SK-N-SH (cell line): ENCODE measurements at regions not wholly inside any gene's neighbourhood (a gene's known extent, or its start where the extent isn't known, plus 50 kb on each side); places are given as distances from the start of the nearest gene placed in this dataset.

Source experiments
- CTCF ChIA-PET: fragments of 300-600, 350-600 bp; formaldehyde crosslinking; extraction: SDS; loops from one replicate; lab custom pipeline; 2021; lab: Yijun Ruan, JAX
- POLR2A ChIA-PET: fragments of 350-600 bp; sonication (Branson Sonifier 250); formaldehyde crosslinking; extraction: SDS; loops from one replicate; lab custom pipeline; 2020; ENCODE audit warnings: antibody characterized with exemption, inconsistent platforms; lab: Yijun Ruan, JAX
- DNase-seq: peaks from one replicate; pipeline ENCODE4 v3.0.0; 2012
- H2AFZ ChIP-seq: fragments of 200-600 bp; sonication (generic); 2 replicates; pipeline ENCODE4 v1.8.1; 2016; ENCODE audit warnings: antibody characterized with exemption, mild to moderate bottlenecking, low read depth
- H3F3A ChIP-seq: fragments of 200-600 bp; sonication (generic); replicated peaks from 2 replicates; pipeline ENCODE3; 2016; ENCODE audit warnings: antibody characterized with exemption, mild to moderate bottlenecking; ENCODE audit not compliant: insufficient read depth
- H3K27ac ChIP-seq, 2 experiments: fragments of 200-500 bp in 1 of 2; fragments of 200-600 bp in 1 of 2; sonication (Bioruptor generic) in 1 of 2; sonication (generic), shearing (Covaris generic) in 1 of 2; 2 replicates each; pipeline versions ENCODE4 v1.5.1 to v1.6.1; 2014 to 2016; ENCODE audit warnings: low read depth in 2 of 2, inconsistent platforms in 1 of 2, low read length in 1 of 2, mild to moderate bottlenecking in 1 of 2, mixed read lengths in 1 of 2
- H3K27me3 ChIP-seq: fragments of 200-600 bp; sonication (generic), shearing (Covaris generic); 2 replicates; pipeline ENCODE4 v1.6.1; 2016; ENCODE audit warnings: mixed run types; ENCODE audit not compliant: insufficient read depth
- H3K36me3 ChIP-seq, 2 experiments: fragments of 200-500 bp in 1 of 2; fragments of 200-600 bp in 1 of 2; sonication (Bioruptor generic) in 1 of 2; sonication (generic) in 1 of 2; replicated peaks in 1 of 2; 2 replicates each; pipeline versions ENCODE3 to v1.5.1; 2014 to 2016; ENCODE audit warnings: low read length in 1 of 2, mild to moderate bottlenecking in 1 of 2; ENCODE audit not compliant: insufficient read depth in 2 of 2, control insufficient read depth in 1 of 2
- H3K4me1 ChIP-seq, 2 experiments: fragments of 200-500 bp in 1 of 2; fragments of 200-600 bp in 1 of 2; sonication (Bioruptor generic) in 1 of 2; sonication (generic), shearing (Covaris generic) in 1 of 2; 2 replicates each; pipeline versions ENCODE4 v1.5.1 to v1.6.1; 2014 to 2016; ENCODE audit warnings: low read depth in 1 of 2, low read length in 1 of 2, mixed run types in 1 of 2; ENCODE audit not compliant: insufficient read depth in 2 of 2, control insufficient read depth in 1 of 2
- H3K4me2 ChIP-seq: fragments of 200-600 bp; sonication (generic), shearing (Covaris generic); 2 replicates; pipeline ENCODE4 v1.6.1; 2017; ENCODE audit warnings: mixed run types
- H3K4me3 ChIP-seq, 2 experiments: fragments of 200-500 bp in 1 of 2; fragments of 200-600 bp in 1 of 2; sonication (Bioruptor generic) in 1 of 2; sonication (generic), shearing (Covaris generic) in 1 of 2; 2 replicates each; pipeline versions ENCODE4 v1.5.1 to v1.8.1; 2014 to 2016; ENCODE audit warnings: low read depth in 2 of 2, inconsistent platforms in 1 of 2, low read length in 1 of 2, mild to moderate bottlenecking in 1 of 2, mixed read lengths in 1 of 2, moderate library complexity in 1 of 2
- H3K79me2 ChIP-seq: fragments of 200-600 bp; sonication (generic); 2 replicates; pipeline ENCODE4 v1.8.1; 2017; ENCODE audit warnings: mild to moderate bottlenecking; ENCODE audit not compliant: insufficient read depth
- H3K9ac ChIP-seq: fragments of 200-600 bp; sonication (generic); 2 replicates; pipeline ENCODE4 v1.6.1; 2017; ENCODE audit warnings: mixed run types
- H3K9me2 ChIP-seq: fragments of 200-600 bp; sonication (generic); 2 replicates; pipeline ENCODE4 v1.6.1; 2017; ENCODE audit warnings: mixed run types
- H3K9me3 ChIP-seq: fragments of 200-600 bp; sonication (generic); 2 replicates; pipeline ENCODE4 v1.6.1; 2017; ENCODE audit warnings: mixed run types, mild to moderate bottlenecking, moderate library complexity
- H4K20me1 ChIP-seq: fragments of 200-600 bp; sonication (generic); 2 replicates; pipeline ENCODE4 v1.6.1; 2017; ENCODE audit warnings: mild to moderate bottlenecking, mixed run types; ENCODE audit not compliant: insufficient read depth
- CHD2 ChIP-seq: fragments of 150-350 bp; IDR thresholded peaks from 2 replicates; pipeline ENCODE4 v1.6.1; 2018; ENCODE audit warnings: low read length; ENCODE audit not compliant: partially characterized antibody
- ELF1 ChIP-seq: IDR thresholded peaks from 2 replicates; pipeline ENCODE4 v1.4.0; 2012
- EP300 ChIP-seq, 2 experiments: IDR thresholded peaks; 2 replicates each; pipeline versions ENCODE4 v1.4.0 to v1.6.1; 2012; ENCODE audit warnings: borderline replicate concordance in 1 of 2, low read depth in 1 of 2, low read length in 1 of 2
- EZH2phosphoT487 ChIP-seq: fragments of 200-600 bp; sonication (generic); IDR thresholded peaks from 2 replicates; pipeline ENCODE4 v1.6.1; 2017; ENCODE audit warnings: low read depth, mixed run types, mild to moderate bottlenecking, antibody characterized with exemption, moderate library complexity, borderline replicate concordance
- FOSL2 ChIP-seq: IDR thresholded peaks from 2 replicates; pipeline ENCODE4 v1.4.0; 2012; ENCODE audit warnings: low read depth, mild to moderate bottlenecking, moderate library complexity, borderline replicate concordance
- FOXJ3 ChIP-seq: sonication (generic); formaldehyde crosslinking; IDR thresholded peaks from 2 replicates; pipeline ENCODE4 v1.5.1; 2020; ENCODE audit warnings: mild to moderate bottlenecking, missing genetic modification reagents
- FOXM1 ChIP-seq: IDR thresholded peaks from 2 replicates; pipeline ENCODE4 v1.4.0; 2012; ENCODE audit warnings: low read depth, mild to moderate bottlenecking
- GABPA ChIP-seq: IDR thresholded peaks from 2 replicates; pipeline ENCODE4 v1.4.0; 2012; ENCODE audit warnings: low read depth, mild to moderate bottlenecking
- GATA2 ChIP-seq: sonication (generic); formaldehyde crosslinking; IDR thresholded peaks from 2 replicates; pipeline ENCODE4 v1.5.0; 2020; ENCODE audit warnings: mild to moderate bottlenecking, missing genetic modification reagents
- JUND ChIP-seq: IDR thresholded peaks from 2 replicates; pipeline ENCODE4 v1.4.0; 2012
- MAX ChIP-seq: IDR thresholded peaks from 2 replicates; pipeline ENCODE4 v1.4.0; 2012; ENCODE audit warnings: low read depth
- MXI1 ChIP-seq: IDR thresholded peaks from 2 replicates; pipeline ENCODE4 v1.6.1; 2012; ENCODE audit warnings: mild to moderate bottlenecking, low read depth, low read length, improper control_type of control experiment
- NFIC ChIP-seq: IDR thresholded peaks from 2 replicates; pipeline ENCODE4 v1.4.0; 2012; ENCODE audit warnings: borderline replicate concordance
- NRF1 ChIP-seq: IDR thresholded peaks from 2 replicates; pipeline ENCODE4 v1.6.1; 2012; ENCODE audit warnings: low read depth, mild to moderate bottlenecking, low read length
- PBX3 ChIP-seq: IDR thresholded peaks from 2 replicates; pipeline ENCODE4; 2012
- POLR2AphosphoS5 ChIP-seq: IDR thresholded peaks from 2 replicates; pipeline ENCODE4 v1.6.1; 2012; ENCODE audit warnings: low read depth, low read length
- RAD21 ChIP-seq: IDR thresholded peaks from 2 replicates; pipeline ENCODE4 v1.6.1; 2012; ENCODE audit warnings: mild to moderate bottlenecking, low read length
- RCOR1 ChIP-seq: fragments of 150-350 bp; IDR thresholded peaks from 2 replicates; pipeline ENCODE4 v1.6.1; 2017; ENCODE audit warnings: antibody characterized with exemption, low read length
- RXRA ChIP-seq: IDR thresholded peaks from 2 replicates; pipeline ENCODE4 v1.4.0; 2012; ENCODE audit warnings: low read depth, mild to moderate bottlenecking, borderline replicate concordance
- SMC3 ChIP-seq: IDR thresholded peaks from 2 replicates; pipeline ENCODE4 v1.6.1; 2012; ENCODE audit warnings: low read depth, low read length, improper control_type of control experiment
- TAF1 ChIP-seq: IDR thresholded peaks from 2 replicates; pipeline ENCODE4 v1.6.1; 2012; ENCODE audit warnings: low read depth, mild to moderate bottlenecking, low read length, moderate library complexity, borderline replicate concordance
- TCF12 ChIP-seq: IDR thresholded peaks from 2 replicates; pipeline ENCODE4 v1.4.0; 2012
- TEAD4 ChIP-seq: IDR thresholded peaks from 2 replicates; pipeline ENCODE4 v1.4.0; 2012; ENCODE audit warnings: mild to moderate bottlenecking, borderline replicate concordance; ENCODE audit not compliant: insufficient read depth
- USF1 ChIP-seq: IDR thresholded peaks from 2 replicates; pipeline ENCODE4 v1.4.0; 2012; ENCODE audit warnings: low read depth, borderline replicate concordance
- USF2 ChIP-seq: fragments of 150-350 bp; IDR thresholded peaks from 2 replicates; pipeline ENCODE4 v1.6.1; 2017; ENCODE audit warnings: antibody characterized with exemption, low read length, low read depth, borderline replicate concordance
- ZBTB33 ChIP-seq: IDR thresholded peaks from 2 replicates; pipeline ENCODE4 v1.4.0; 2012; ENCODE audit warnings: low read depth, borderline replicate concordance
- WGBS: methylation state at CpG from one replicate; pipeline ENCODE4 v1.1.6; 2017; ENCODE audit warnings: low lambda C conversion rate; 5-methylcytosine and 5-hydroxymethylcytosine counted together

- Histone ChIP-seq H4K20me1 (no peaks in the 10 kb centered on the region), H3K27me3 (no peaks in the 10 kb centered on the region), H3K9ac (no peak overlapping the region), H3K4me3 (no peak overlapping the region), H3K9me2 (peaks cover 3% of the 10 kb centered on the region; the same call in 1 of the 2 replicates), H3K36me3 (no peaks in the 10 kb centered on the region), H3K9me3 (no peaks in the 10 kb centered on the region), H3F3A (no peaks in the 10 kb centered on the region), H3K4me2 (no peak overlapping the region), H3K27ac (no peak overlapping the region), H3K4me1 (peaks cover 0 to 20% of the 10 kb centered on the region in 2 experiments; a peak in 2 of 4 replicates), H3K79me2 (no peaks in the 10 kb centered on the region), H2AFZ (no peak overlapping the region)
- ChIA-PET CTCF (no interaction called here), POLR2A (no interaction called here)
- 30% methylated on average over 2 of the region's 2 CpGs for WGBS
- no peak for DNase-seq
- TF ChIP-seq TAF1 (no peak), ELF1 (no peak), FOXJ3 (CRISPR knock-in tag) (no peak), ZBTB33 (no peak), MXI1 (no peak), RXRA (no peak), RCOR1 (no peak), TCF12 (no peak), SMC3 (no peak), FOXM1 (no peak), TEAD4 (no peak), PBX3 (no peak), USF1 (no peak), NFIC (no peak), RAD21 (no peak), GABPA (no peak), POLR2AphosphoS5 (no peak)
Measured at GRCh38 chr3:34998902-34999301, 640.4 kb upstream of the ARPP21 start.

GRCh38 chr3:35012214-35012613, 627.1 kb upstream of the ARPP21 start:
- CTCF ChIA-PET, result no interaction called here
- no peak overlapping the region for H3K27ac ChIP-seq
- H3K27me3 ChIP-seq, result no peaks in the 10 kb centered on the region
- no peaks in the 10 kb centered on the region for H3K4me1 ChIP-seq
- no peaks in the 10 kb centered on the region for H3F3A ChIP-seq
- 24% methylated on average over 1 of the region's 1 CpG for WGBS
- H3K36me3 ChIP-seq, result no peaks in the 10 kb centered on the region
- H3K79me2 ChIP-seq, result no peaks in the 10 kb centered on the region
- no peaks in the 10 kb centered on the region for H3K9me2 ChIP-seq
- H2AFZ ChIP-seq, result no peak overlapping the region
- no peak overlapping the region for H3K4me2 ChIP-seq
- H3K9ac ChIP-seq, result no peak overlapping the region
- no peak overlapping the region for H3K4me3 ChIP-seq
- no peak for DNase-seq
- POLR2A ChIA-PET, result no interaction called here
- no peaks in the 10 kb centered on the region for H4K20me1 ChIP-seq
- H3K9me3 ChIP-seq, result no peaks in the 10 kb centered on the region
- TF ChIP-seq MAX, result no peak
- no peak for TF ChIP-seq NFIC
- TF ChIP-seq FOSL2, result no peak
- no peak for TF ChIP-seq CHD2
- TF ChIP-seq MXI1, result no peak
- no peak for TF ChIP-seq NRF1
- no peak for TF ChIP-seq EZH2phosphoT487
- TF ChIP-seq EP300 (IDR thresholded peaks at IDR 0.05; ENCODE audit: borderline replicate concordance in 1 of 2, low read depth in 1 of 2, low read length in 1 of 2), result no peak
- TF ChIP-seq GATA2 (CRISPR knock-in tag), result no peak
- no peak for TF ChIP-seq USF1
- TF ChIP-seq RAD21, result no peak
- no peak for TF ChIP-seq GABPA
- no peak for TF ChIP-seq USF2
- TF ChIP-seq JUND, result no peak
- no peak for TF ChIP-seq RXRA
